SK-N-SH treated with all-trans-retinoic acid at 6 μM for 48 hours (cell line): ENCODE measurements at regions not wholly inside any gene's neighbourhood (a gene's known extent, or its start where the extent isn't known, plus 50 kb on each side); places are given as distances from the start of the nearest gene placed in this dataset.

ENCODE experiments used
- ATAC-seq: fragments of 200-7000 bp; cut with Tn5 transposase; 3 replicates; pipeline ENCODE4 v1.9.1; 2020; ENCODE audit warnings: mild to moderate bottlenecking, moderate library complexity
- ARNTL ChIP-seq: fragments of 450-650 bp; formaldehyde crosslinking; IDR thresholded peaks from 2 replicates; pipeline ENCODE4 v1.5.0; 2020; ENCODE audit warnings: low read depth, mild to moderate bottlenecking, moderate library complexity, borderline replicate concordance
- BACH2 ChIP-seq: fragments of 250-450 bp; sonication (Bioruptor Pico); IDR thresholded peaks from 2 replicates; pipeline ENCODE4 v1.9.0; 2021; ENCODE audit warnings: mild to moderate bottlenecking, borderline replicate concordance
- CREB5 ChIP-seq: fragments of 250-450 bp; sonication (Bioruptor Pico); IDR thresholded peaks from 2 replicates; pipeline ENCODE4 v1.5.1; 2020; ENCODE audit warnings: low read depth, mild to moderate bottlenecking, moderate library complexity
- CSDC2 ChIP-seq: fragments of 250-450 bp; sonication (Bioruptor Pico); IDR thresholded peaks from 2 replicates; pipeline ENCODE4 v1.5.0; 2020; ENCODE audit warnings: mild to moderate bottlenecking, moderate library complexity
- CSRNP3 ChIP-seq: fragments of 250-450 bp; sonication (Bioruptor Pico); IDR thresholded peaks from 2 replicates; pipeline ENCODE4 v1.5.1; 2021; ENCODE audit warnings: mild to moderate bottlenecking, moderate library complexity
- ESRRG ChIP-seq: fragments of 250-450 bp; sonication (Bioruptor Pico); IDR thresholded peaks from 2 replicates; pipeline ENCODE4 v1.6.1; 2021; ENCODE audit warnings: mild to moderate bottlenecking
- GLIS3 ChIP-seq: fragments of 250-450 bp; sonication (Bioruptor Pico); IDR thresholded peaks from 2 replicates; pipeline ENCODE4 v1.5.0; 2020; ENCODE audit warnings: mild to moderate bottlenecking, moderate library complexity
- ISL1 ChIP-seq: fragments of 250-450 bp; sonication (Bioruptor Pico); IDR thresholded peaks from 2 replicates; pipeline ENCODE4 v2.1.2; 2022; ENCODE audit warnings: mild to moderate bottlenecking, moderate library complexity
- OSR1 ChIP-seq: fragments of 250-450 bp; sonication (Bioruptor Pico); IDR thresholded peaks from 2 replicates; pipeline ENCODE4 v1.8.0; 2022; ENCODE audit warnings: moderate library complexity, mild to moderate bottlenecking, inconsistent platforms
- PATZ1 ChIP-seq: fragments of 250-450 bp; sonication (Bioruptor Pico); IDR thresholded peaks from 2 replicates; pipeline ENCODE4 v1.8.0; 2020; ENCODE audit warnings: mild to moderate bottlenecking, moderate library complexity, borderline replicate concordance
- POU6F1 ChIP-seq: fragments of 250-450 bp; sonication (Bioruptor Pico); IDR thresholded peaks from 2 replicates; pipeline ENCODE4 v1.8.0; 2021; ENCODE audit warnings: low read depth, mild to moderate bottlenecking, moderate library complexity, borderline replicate concordance
- PPARA ChIP-seq: fragments of 250-450 bp; sonication (Bioruptor Pico); IDR thresholded peaks from 2 replicates; pipeline ENCODE4 v1.5.0; 2020; ENCODE audit warnings: mild to moderate bottlenecking, borderline replicate concordance
- TCF4 ChIP-seq: fragments of 250-450 bp; sonication (Bioruptor Pico); IDR thresholded peaks from 2 replicates; pipeline ENCODE4 v1.8.0; 2021; ENCODE audit warnings: mild to moderate bottlenecking, moderate library complexity, borderline replicate concordance
- TOX ChIP-seq: fragments of 250-450 bp; sonication (Bioruptor Pico); IDR thresholded peaks from 2 replicates; pipeline ENCODE4 v1.8.0; 2021; ENCODE audit warnings: mild to moderate bottlenecking, moderate library complexity, borderline replicate concordance
- TSHZ2 ChIP-seq: fragments of 250-450 bp; sonication (Bioruptor Pico); IDR thresholded peaks from 2 replicates; pipeline ENCODE4 v1.5.0; 2020; ENCODE audit warnings: mild to moderate bottlenecking, moderate library complexity
- ZC3H10 ChIP-seq: fragments of 250-450 bp; sonication (Bioruptor Pico); IDR thresholded peaks from 2 replicates; pipeline ENCODE4 v1.5.1; 2021; ENCODE audit warnings: mild to moderate bottlenecking, moderate library complexity
- ZFP3 ChIP-seq: fragments of 250-450 bp; sonication (Bioruptor Pico); IDR thresholded peaks from 2 replicates; pipeline ENCODE4 v1.5.0; 2020; ENCODE audit warnings: mild to moderate bottlenecking, moderate library complexity
- ZFP30 ChIP-seq: fragments of 450-650 bp; formaldehyde crosslinking; IDR thresholded peaks from 2 replicates; pipeline ENCODE4 v1.5.0; 2022; ENCODE audit warnings: mild to moderate bottlenecking, moderate library complexity
- ZNF565 ChIP-seq: fragments of 450-650 bp; formaldehyde crosslinking; conservative IDR thresholded peaks from 2 replicates; pipeline ENCODE4 v1.5.0; 2020; ENCODE audit warnings: low read depth, mild to moderate bottlenecking, moderate library complexity
- ZNF8 ChIP-seq: fragments of 450-650 bp; formaldehyde crosslinking; IDR thresholded peaks from 2 replicates; pipeline ENCODE4 v1.5.0; 2020; ENCODE audit warnings: mild to moderate bottlenecking, moderate library complexity

- TF ChIP-seq TCF4 (no peak), PATZ1 (CRISPR knock-in tag) (no peak), OSR1 (no peak), ZFP30 (CRISPR knock-in tag) (no peak), ESRRG (CRISPR knock-in tag) (no peak), CSRNP3 (CRISPR knock-in tag) (no peak), ZFP3 (CRISPR knock-in tag) (no peak), GLIS3 (CRISPR knock-in tag) (no peak), POU6F1 (CRISPR knock-in tag) (no peak), ZNF565 (no peak), BACH2 (CRISPR knock-in tag) (no peak), TSHZ2 (CRISPR knock-in tag) (no peak), ZC3H10 (CRISPR knock-in tag) (no peak), ISL1 (no peak), CREB5 (CRISPR knock-in tag) (no peak), TOX (CRISPR knock-in tag) (no peak), PPARA (no peak), ARNTL (CRISPR knock-in tag) (no peak)
- no peak for ATAC-seq
Measured at GRCh38 chr10:33410860-33411234, 76.4 kb upstream of the NRP1 start.

GRCh38 chr10:33410096-33410859, 75.8 kb upstream of the NRP1 start:
- TF ChIP-seq PPARA (no peak), POU6F1 (CRISPR knock-in tag) (no peak), CREB5 (CRISPR knock-in tag) (no peak), TCF4 (no peak), ISL1 (no peak), ZNF8 (CRISPR knock-in tag) (no peak), CSRNP3 (CRISPR knock-in tag) (no peak), TOX (CRISPR knock-in tag) (no peak), CSDC2 (CRISPR knock-in tag) (no peak), ZNF565 (no peak)
- ATAC-seq, result no peak
